Peyer's patch (tissue), 4 donors: ENCODE measurements at regions not wholly inside any gene's neighbourhood (a gene's known extent, or its start where the extent isn't known, plus 50 kb on each side); places are given as distances from the start of the nearest gene placed in this dataset.

Experiments
- POLR2A ChIP-seq, 2 donors: fragments of 450-650 bp; IDR thresholded peaks; one replicate each; pipeline ENCODE4 v1.5.1; 2017; ENCODE audit warnings: antibody characterized with exemption in 2 of 2, mild to moderate bottlenecking in 2 of 2, moderate library complexity in 2 of 2
- TF ChIP-seq, protein P1 (sequence below), 6 experiments: fragments of 450-650 bp in 4 of 6; fragments of 200-600 bp in 2 of 6; sonication (generic) in 1 of 6; IDR thresholded peaks; one replicate each; pipeline ENCODE4 v1.5.1; 2017 to 2019; ENCODE audit warnings: antibody characterized with exemption in 6 of 6, mild to moderate bottlenecking in 3 of 6, moderate library complexity in 1 of 6

DNA sequence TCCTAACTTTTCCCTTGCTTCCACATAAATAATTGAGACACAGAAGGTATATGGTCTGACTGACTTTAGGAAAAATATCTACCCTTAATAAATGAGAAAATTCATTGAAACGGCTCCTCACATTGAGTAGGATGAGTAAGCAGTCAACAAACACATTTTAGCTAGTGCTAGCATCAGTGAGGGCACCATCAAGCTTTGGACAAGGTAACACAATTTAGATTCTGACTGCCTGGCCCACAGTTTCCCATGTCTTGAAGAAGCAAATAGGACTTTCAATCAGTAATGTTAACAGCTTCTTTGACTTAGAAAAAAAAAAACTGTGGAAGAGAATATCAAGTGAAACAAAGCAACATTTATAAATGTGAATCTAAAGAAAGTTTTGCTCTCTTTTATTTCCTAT lies 70.1 kb upstream of the MBNL1 start:
- TF ChIP-seq, protein P1, sequence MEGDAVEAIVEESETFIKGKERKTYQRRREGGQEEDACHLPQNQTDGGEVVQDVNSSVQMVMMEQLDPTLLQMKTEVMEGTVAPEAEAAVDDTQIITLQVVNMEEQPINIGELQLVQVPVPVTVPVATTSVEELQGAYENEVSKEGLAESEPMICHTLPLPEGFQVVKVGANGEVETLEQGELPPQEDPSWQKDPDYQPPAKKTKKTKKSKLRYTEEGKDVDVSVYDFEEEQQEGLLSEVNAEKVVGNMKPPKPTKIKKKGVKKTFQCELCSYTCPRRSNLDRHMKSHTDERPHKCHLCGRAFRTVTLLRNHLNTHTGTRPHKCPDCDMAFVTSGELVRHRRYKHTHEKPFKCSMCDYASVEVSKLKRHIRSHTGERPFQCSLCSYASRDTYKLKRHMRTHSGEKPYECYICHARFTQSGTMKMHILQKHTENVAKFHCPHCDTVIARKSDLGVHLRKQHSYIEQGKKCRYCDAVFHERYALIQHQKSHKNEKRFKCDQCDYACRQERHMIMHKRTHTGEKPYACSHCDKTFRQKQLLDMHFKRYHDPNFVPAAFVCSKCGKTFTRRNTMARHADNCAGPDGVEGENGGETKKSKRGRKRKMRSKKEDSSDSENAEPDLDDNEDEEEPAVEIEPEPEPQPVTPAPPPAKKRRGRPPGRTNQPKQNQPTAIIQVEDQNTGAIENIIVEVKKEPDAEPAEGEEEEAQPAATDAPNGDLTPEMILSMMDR (IDR thresholded peaks at IDR 0.05), result no peak
- no peak for TF ChIP-seq POLR2A (IDR thresholded peaks at IDR 0.05)
